Inflammatory macrophage (primary cell): ENCODE measurements at regions not wholly inside any gene's neighbourhood (a gene's known extent, or its start where the extent isn't known, plus 50 kb on each side); places are given as distances from the start of the nearest gene placed in this dataset.
"Not testable (repeated sequence)": the region's sequence is repeated elsewhere in the genome, so short reads cannot be mapped to it uniquely, and the experiment has no call there.

ENCODE experiments used
- DNase-seq, 2 donors: peaks; one replicate each; pipeline ENCODE4 v3.0.0-alpha.2; 2020 to 2022

DNA sequence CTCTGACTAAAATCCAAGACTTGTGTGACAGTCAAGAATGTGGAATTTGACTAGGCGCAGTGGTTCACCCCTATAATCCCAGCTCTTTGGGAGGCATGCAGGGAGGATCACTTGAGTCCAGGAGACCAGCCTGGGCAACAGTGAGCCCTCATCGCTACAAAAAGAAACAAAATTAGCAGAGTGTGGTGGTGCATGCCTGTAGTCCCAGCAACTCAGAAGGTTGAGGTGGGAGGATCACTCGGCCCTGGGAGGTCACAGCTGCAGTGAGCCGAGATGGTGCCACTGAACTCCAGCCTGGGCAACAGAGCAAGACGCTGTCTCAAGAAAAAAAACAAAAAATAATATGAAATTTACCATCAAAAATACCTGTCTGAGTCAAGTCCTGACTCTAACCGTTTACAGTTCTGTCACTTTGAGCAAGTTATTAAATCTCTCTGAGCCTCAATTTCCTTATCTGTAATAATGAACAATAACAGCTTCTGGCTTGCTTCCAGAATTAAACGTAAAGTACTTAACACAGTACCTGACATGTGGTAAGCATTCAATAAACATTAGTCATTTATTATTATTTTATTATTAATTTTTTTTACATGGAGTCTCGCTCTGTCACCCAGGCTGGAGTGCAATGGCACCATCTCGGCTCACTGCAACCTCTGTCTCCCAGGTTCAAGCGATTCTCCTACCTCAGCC, 204.6 kb upstream of the TSC22D1 start:
- no peak for DNase-seq

DNA sequence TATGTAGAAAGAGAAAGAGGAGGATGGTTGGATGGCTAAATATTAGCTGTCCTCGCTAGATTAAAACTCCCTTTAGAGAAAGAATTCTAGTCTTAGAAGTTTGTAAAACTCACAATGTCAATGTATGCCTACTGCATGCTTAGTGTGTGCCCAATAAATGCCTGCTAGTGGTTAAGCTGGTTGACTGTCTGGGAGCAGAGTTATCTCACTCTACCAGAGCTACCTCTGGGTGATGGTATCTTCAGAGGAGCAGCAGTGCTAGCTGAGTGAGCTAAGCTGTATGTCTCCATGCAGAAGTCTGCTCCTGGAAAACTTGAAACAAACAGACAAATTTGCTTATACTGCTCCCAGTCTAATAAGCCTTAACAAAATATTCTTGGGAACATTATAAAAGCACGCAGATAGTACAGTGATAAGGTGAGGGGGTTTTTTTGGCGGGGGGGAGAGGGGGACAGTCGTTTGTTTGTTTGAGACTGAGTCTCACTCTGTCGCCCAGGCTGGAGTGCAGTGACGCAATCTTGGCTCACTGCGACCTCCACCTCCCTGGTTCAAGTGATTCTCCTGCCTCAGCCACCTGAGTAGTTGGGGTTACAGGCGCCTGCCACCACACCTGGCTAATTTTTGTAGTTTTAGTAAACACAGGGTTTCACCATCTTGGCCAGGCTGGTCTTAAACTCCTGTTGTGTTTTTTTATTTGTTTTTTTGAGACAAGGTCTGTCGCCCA, 202.8 kb upstream of the TSC22D1 start:
- no peak for DNase-seq

DNA sequence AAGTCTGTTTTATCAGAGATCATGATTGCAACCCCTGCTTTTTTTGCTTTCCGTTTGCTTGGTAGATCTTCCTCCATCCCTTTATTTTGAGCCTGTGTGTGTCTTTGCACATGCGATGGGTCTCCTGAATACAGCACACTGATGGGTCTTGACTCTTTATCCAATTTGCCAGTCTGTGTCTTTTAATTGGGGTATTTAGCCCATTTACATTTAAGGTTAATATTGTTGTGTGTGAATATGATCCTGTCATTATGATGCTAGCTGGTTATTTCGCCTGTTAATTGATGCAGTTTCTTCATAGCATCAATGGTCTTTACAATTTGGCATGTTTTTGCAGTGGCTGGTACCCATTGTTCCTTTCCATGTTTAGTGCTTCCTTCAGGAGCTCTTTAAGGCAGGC, 199.2 kb upstream of the TSC22D1 start:
- DNase-seq, result not testable (repeated sequence)

DNA sequence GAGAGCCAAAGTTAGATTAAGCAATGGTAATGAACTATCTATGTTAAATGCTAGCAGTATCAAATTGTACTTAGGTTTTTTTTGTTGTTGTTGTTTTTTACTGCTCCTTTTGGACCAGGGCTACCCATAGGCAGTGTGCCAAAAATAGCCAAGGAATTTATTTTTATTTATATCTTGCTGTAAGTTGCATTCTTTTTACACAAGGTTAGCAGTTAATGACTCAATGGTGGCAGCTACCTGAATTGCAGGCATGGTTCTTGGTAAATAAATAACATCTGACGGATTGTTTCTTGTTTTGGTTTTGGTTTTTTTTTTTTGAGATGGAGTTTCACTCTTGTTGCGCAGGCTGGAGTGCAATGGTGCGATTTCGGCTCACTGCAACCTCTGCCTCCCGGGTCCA, 194.8 kb upstream of the TSC22D1 start:
- DNase-seq, result no peak

DNA sequence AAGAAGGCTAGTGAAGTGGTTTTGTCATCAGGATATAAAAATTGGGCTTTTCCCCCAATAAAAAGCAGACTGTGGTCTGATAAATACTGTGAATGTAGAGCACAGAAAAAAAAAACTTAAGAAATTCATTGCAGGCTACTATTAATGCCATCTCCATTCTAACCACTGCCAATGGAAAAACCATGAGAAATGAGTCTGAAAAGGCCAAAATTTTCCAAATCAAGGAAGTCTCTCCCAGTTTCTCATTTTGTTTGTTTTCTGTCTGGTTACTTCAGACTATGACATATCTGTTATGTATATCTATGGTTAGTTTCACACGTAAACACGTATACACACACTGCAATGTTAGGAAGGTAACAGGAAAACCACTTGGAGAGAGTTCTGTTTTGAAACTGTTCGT, 193.6 kb upstream of the TSC22D1 start:
- no peak for DNase-seq

DNA sequence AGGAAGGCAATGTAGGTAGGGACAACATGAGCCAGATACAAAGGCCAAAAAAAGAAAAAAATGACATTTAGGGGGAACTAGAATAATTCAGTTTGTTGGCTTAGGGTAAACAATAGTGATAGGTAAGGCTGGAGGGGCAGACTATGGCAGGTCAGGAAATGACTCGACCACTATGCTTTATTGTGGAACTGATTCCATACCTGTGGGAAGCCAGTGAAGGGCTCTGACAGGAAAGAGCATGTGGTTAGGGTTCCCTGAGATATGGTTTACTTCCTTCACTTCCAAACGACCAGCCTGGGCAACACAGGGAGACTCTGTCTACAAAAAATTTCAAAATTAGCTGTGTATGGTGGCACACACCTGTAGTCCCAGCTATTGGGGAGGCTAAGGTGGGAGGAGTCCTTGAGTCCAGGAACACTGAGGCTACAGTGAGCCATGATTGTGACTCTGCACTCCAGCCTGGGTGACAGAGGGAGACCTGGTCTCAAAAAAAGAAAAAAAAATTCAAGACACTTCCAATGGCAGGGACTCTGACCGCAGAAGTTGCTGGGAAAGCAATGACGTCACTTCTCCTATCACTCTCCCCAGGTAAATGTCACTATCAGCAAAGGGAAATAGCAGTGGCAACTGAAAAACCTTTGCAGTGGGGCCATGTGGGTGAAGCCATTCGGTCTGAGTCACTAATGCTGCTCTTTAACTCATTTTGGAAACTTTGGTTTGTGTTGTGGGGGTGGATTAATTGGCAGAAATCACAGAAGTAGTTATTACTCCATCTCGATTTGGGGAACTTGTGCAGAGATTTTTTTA, 192.8 kb upstream of the TSC22D1 start:
- DNase-seq, result peak; percentile 84 to 92

DNA sequence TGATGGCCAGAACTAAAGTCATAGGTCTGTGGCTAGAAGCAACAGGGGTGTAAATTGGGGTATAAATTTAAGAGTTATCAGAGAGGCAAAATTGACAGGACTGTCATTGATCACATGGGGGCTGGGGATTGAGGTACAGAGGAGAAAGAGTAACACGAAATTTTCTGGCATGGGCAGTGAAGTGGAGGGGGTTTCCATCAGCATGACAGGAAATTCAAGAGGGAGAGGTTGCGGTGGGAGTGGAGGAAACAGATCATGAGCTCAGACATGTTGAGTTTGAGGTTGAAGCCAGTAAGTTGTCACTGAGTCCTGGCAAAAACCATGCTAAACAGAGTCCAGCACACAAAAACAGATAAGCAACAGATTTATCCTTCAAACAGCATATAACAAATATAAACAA, 192.1 kb upstream of the TSC22D1 start:
- DNase-seq, result peak; percentile 16 to 29

DNA sequence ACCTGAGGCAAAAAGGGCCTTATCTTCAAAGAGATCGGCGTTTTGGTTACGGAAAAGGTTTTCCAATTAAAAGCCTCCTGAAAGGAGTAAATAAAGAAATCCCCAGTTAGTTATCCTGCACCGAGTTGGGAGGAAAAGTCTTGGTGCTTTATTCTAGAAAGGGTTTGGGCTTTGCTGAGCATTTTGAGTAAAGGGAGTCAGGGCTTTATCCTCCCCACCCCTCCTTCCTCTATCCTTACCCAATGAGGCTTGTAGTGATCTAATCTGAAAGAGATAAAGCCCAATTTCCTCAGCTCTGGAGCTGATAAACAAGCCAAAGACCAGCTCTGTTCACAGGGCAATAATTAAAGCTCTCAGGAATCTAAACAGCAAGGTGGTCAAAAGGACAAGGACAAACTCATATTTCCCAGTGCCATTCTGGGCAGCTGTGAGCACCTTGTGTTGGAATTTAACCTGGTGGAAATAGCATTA, 188.9 kb upstream of the TSC22D1 start:
- no peak for DNase-seq

DNA sequence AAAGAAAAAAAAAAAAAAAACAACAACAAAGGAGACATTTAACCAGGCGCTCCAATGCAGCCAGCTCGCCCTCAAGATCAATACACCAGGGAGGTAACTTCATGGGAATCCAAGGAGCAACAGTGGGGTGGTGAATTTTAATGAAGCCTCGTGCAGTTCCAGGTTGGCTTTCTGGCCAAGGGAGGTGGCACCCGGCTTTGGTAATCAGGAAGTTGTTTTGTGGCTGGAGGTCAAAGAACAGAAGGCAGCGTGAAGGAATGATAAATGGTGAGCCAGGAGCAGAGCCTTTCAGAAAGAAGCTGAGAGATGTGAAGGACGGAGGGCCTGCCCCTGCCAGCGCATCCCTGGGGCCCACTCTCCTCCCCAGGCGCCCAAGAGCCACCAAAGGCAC, 188.2 kb upstream of the TSC22D1 start:
- peak; percentile 13 for DNase-seq

DNA sequence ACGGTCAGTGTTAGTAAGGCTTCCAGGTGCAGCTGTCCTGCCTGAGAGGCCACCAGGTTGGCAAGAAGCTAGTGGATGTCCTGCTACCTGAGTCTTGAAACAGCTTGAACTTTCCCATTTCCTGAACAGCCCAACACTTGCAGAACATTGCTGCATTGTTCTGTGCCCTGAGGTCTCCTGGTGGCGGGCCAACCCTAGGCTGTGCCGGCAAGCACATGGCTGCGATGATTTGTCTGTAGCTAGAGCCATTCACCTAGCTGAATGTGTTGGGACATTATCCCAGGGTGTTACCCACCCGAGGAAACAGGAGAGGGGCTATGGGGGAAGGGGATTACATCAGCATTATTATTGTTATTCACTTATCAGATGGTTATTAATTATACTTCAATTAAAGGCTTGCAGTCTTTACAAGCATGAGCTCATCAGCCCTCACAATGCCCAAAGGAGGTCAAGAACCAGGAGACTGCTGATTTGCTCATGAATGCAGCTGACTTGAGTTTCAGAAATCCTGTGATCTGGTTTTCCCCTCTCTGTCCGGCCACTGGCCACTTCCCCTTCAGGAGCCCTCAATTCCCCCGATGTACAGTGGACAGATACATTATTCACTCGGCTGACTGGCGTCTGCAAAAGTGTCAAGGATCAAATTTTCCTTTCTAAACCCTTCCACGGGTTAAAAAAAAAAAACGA, 187.6 kb upstream of the TSC22D1 start:
- peak; percentile 68 to 87 for DNase-seq

DNA sequence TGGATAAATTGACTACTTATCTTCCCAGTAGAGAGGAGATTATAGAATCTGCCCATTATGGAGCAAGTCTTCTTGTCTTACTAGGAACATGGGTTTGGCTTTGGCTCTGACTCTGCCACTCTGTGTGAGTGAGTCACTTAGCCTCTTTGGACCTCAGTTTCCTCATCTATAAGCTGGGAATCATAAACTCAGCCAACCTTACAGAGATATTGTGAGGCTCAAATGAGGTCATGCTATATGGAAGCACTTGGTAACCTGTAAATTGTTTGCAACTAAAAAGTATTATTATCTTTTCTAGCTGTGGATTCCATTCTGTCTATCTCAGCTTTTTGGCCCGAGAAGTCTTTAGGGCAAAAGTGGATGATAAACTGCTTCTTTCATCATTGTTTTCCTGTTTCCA, 186.8 kb upstream of the TSC22D1 start:
- no peak for DNase-seq

DNA sequence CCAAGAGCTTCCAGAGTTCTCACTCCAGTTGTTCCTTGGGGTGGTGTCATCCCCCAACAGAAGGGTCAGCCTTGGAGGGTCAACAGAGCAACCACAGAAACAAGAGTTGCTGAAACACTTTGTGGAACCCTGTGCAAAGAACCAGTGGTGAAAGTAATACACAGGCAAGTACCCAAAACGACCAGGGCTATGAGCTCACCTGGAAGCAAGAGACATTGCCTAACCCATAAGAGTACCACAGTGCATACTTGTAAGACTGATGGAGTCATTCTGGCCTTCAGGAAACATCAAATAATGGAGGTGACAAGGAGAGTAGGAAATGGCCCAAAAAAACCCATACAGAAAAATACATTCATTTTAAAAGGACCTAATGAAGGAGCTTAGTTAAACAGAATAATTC, 184.3 kb upstream of the TSC22D1 start:
- no peak for DNase-seq

DNA sequence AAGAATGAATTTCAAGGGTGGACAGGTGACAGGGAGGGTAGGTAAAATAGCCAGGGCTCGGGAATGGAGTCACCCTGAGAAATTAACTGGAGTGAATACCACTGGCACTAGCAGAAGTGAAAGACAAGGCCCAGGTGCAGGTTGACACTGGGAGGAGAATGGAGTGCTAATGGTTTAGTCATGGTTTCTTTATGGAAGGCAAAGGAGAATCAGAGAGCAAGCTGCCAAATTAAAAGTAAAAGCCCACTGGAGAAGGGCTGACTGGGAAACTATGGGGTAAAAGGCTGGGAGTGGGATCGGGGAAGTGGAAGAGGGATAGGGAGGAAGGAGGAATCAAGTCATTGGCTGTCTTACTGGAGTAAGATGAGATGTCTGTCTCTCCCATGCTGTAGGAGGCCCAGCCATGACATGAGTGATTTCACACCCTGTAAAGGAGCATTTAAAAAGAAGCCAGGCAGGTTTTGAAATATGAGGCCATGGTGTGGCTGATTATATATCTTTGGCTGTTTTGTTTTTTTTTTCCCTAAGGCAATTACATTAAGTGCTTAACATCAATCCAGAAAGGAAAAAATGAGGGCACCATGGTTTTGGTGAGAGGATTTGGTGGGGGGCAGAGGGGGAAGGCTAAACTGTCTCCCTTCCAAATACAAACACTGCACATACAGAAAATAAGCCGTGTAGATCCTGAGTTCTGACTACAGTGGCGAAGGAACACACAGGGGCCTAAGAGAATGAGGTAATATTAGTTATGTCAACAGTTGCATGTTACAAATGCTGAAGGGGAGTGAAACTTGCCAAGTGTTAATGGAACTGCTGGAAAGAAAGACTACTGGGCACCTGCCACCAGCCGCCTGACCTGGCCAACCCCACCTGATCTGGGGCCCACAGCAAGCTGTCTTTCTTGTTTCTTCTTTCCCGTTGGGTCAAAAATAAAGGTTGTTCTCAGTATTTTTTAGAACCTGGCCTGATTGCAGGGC, 183.5 kb upstream of the TSC22D1 start:
- no peak for DNase-seq

DNA sequence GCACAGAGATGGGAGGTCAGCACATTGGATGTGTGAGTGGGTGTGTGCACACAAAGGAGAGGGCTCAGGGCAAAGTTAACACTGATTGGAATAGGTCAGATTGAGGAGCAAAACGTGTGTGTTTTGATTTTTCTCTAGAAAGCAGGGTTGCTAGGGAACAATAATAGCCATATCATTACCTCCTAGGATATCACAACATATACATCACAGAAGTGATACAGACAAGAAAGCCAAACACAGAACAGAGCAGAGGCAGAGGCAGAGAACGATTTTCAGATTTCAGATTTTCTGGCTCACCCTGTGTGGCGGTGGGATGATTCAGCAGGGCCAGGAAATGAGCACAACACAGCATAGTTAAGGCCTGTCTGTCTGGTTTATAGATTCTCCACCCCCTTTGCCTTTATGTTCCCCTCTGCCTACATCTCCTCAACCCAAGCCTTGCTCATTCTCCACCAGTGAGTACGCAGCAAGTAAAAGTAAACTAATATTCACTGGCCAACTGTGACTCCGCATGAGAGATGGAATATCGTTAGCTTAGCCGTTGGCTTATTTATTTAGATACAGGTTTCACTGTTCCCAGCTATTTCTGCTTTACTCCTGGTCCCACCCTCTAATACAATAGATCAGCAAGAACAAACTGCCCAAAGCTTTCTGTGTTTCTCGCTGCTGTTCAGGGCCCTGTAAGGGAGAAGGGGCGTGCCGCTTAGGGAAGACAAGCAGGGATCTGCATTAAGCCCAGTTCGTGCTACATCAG, 182.7 kb upstream of the TSC22D1 start:
- DNase-seq, result peak in 1 of 2 donors; percentile 14

DNA sequence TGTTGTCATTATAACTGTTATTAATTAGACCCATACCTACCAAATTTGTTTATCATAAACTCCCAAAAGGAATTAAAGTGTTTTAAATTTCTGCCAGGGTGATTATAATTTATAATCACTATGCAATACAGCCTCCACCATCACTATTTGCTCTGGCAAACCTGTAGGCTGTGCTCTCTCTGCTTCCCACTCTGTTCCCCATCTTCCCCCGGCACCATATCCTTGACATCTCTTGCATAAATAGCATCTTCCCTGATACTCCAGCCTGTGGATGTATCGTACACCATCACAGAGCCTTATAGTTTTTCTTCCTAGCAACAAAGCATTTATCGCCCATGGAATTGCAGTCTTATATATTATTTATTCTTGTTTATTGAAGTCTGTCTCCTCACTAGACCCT, 181.5 kb upstream of the TSC22D1 start:
- no peak for DNase-seq

DNA sequence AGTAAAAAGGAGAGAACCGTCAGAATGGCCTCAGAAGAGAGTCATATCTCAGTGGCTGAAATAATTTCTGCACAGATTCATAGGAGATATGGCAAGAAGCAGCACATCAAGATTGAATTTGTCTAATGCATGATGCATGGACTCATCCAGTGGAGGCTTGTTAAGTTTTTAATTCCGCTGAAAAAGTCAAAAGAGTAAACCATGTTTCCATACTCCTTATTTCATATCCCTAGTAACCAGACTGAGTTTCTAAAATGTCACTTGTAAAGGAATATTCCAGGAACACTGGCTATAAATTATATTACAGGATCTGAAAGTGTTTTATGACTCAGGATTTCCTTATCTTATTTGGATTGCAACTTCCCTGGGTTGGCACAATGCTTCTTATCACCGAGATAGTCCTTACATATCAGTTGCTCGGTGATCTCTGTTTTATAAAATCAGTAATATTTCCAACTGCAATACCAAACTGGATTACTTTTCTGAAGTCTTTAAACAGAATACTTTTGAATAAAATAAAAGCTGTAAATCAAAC, 180.2 kb upstream of the TSC22D1 start:
- DNase-seq, result no peak

DNA sequence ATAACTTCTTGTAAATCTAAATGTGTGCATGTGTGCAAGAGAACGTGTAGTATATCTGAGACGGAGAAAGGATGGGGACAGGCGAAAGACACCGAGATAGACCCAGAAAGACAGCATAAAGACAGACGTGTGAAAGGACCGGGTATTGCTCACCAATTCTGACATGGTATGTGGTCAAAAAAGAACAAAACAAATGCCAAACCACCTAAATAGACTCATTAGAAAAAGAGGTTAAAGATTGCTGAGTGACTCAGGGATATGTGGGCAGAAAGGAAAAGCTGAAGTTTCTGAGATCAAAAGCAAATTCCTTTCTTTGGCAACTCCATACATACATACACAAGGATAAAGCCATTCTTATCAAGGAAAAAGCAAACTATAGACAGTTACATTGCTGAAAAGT, 179.7 kb upstream of the TSC22D1 start:
- DNase-seq, result no peak

DNA sequence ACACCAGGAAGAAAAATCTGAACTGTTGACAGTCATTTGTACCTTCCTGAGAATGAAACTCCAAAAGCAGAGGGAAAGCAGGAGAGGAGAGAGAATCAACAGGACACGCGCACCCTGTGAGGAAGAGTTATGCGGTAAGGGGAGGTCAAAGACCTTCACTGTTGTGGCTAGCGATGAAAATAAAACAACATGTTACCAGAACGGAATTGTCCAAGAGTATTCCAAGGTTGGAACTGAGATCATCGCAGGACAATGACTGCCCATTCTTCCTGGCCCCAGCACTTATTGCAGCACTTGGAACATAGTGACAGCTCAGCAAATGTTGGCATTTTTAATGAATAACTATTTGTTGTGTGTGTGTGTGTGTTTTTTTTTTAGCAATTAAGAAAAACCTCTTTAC, 176.0 kb upstream of the TSC22D1 start:
- DNase-seq, result no peak

DNA sequence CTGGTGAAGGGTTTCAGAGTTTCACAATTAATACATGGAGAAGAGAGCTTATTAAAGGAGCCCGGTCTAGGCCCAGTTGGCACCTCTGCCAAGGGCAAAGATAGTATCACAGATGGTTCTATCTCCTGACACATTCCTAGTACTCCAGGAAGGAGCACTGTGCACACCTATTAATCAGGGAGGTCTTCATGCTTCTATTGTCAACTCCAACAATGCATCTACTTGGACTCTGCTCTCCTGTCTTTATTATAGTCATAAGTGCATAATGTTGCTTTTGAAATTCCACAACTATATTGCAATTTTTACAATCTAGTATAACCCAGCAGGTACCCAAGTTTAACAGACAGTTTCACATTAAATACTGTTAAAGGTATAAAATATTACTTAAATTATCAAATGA, 174.5 kb upstream of the TSC22D1 start:
- DNase-seq, result no peak

DNA sequence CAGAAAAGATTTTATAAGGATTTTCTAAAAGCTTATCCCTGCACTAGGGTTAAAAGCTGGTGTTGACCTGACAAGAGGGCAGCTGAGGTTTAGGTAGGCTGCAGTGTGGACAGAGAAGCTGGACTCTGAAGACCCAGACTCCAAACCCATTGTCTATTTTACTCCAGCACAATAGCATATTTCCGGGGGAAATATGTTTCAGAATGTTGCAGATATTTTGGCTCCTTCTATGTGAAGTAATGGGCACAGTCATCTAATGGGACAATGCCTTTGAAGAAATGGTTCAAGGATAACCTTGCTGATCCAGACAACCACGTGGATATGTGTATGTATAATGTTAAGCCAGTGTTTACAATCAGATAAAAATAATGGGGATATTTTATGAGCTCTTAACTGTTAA, 173.8 kb upstream of the TSC22D1 start:
- DNase-seq, result no peak

DNA sequence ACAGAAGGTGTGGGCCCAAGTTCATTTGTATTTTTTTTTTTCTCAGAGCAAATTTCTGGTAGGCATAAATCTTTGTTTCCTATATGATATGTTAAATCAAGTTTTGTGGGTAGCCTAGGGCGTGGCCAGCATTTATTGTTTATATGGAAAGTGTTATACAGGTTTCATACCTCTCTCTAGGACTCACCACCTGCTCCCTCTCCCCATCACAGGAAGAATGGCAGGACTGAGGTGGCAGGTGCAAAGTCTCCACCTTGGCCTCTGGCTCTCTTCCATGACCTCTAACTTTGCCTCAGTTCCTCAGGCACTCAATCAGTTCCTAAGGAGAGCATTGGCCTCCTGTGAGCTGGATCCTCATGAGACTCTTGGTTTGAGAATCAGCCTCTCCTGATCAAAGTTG, 172.3 kb upstream of the TSC22D1 start:
- DNase-seq, result no peak
